Lung (tissue), 11 donors: ENCODE measurements at regions not wholly inside any gene's neighbourhood (a gene's known extent, or its start where the extent isn't known, plus 50 kb on each side); places are given as distances from the start of the nearest gene placed in this dataset.

Experiments
- ATAC-seq: fragments of 200-7000 bp; cut with Tn5 transposase; one replicate; pipeline ENCODE4 v1.9.1; 2020; ENCODE audit warnings: moderate number of reproducible peaks; ENCODE audit not compliant: insufficient read depth, low FRiP score
- DNase-seq, 3 donors: peaks; one replicate each; pipeline ENCODE4 v3.0.0-alpha.2; 2013 to 2017
- H3K27ac ChIP-seq, 2 donors: one replicate each; pipeline ENCODE4 v1.5.1; 2013; ENCODE audit warnings: mild to moderate bottlenecking in 2 of 2, moderate library complexity in 2 of 2, control low read depth in 1 of 2, inconsistent platforms in 1 of 2, low read depth in 1 of 2, low read length in 1 of 2
- H3K27me3 ChIP-seq, 3 donors: one replicate each; pipeline ENCODE4 v1.5.1; 2013; ENCODE audit warnings: low read length in 2 of 3; ENCODE audit not compliant: control insufficient read depth in 3 of 3, insufficient read depth in 3 of 3
- H3K36me3 ChIP-seq, 4 donors: one replicate each; pipeline ENCODE4 v1.5.1; 2013; ENCODE audit warnings: low read length in 4 of 4, mild to moderate bottlenecking in 1 of 4, moderate library complexity in 1 of 4; ENCODE audit not compliant: control insufficient read depth in 4 of 4, insufficient read depth in 4 of 4
- H3K4me1 ChIP-seq, 5 donors: one replicate each; pipeline ENCODE4 v1.5.1; 2013; ENCODE audit warnings: low read length in 5 of 5, mild to moderate bottlenecking in 2 of 5, moderate library complexity in 1 of 5; ENCODE audit not compliant: control insufficient read depth in 5 of 5, insufficient read depth in 5 of 5
- H3K4me3 ChIP-seq: one replicate; pipeline ENCODE4 v1.5.1; 2013; ENCODE audit warnings: mild to moderate bottlenecking, control low read depth, moderate library complexity
- H3K9ac ChIP-seq, 2 donors: one replicate each; pipeline ENCODE4 v1.5.1; 2013; ENCODE audit warnings: low read length in 2 of 2, control low read depth in 1 of 2; ENCODE audit not compliant: insufficient read depth in 1 of 2
- H3K9me3 ChIP-seq, 4 donors: one replicate each; pipeline ENCODE4 v1.5.1; 2013; ENCODE audit warnings: low read length in 3 of 4, mild to moderate bottlenecking in 1 of 4, moderate library complexity in 1 of 4; ENCODE audit not compliant: control insufficient read depth in 4 of 4, insufficient read depth in 3 of 4
- WGBS, 2 donors: extraction: QIAGEN DNeasy Blood & Tissue Kit; methylation state at CpG; one replicate each; pipeline ENCODE4 v1.1.7; 2013; 5-methylcytosine and 5-hydroxymethylcytosine counted together
- TF ChIP-seq, protein P1 (sequence below): IDR thresholded peaks from 2 replicates; pipeline ENCODE4 v1.5.1; 2012; ENCODE audit warnings: mild to moderate bottlenecking; ENCODE audit errors: control extremely low read depth, extremely low read depth
- donor health status: control.
- donor health status: control.
- donor health status: Bipolar disorder and iron deficiency.
- donor health status: healthy.
- donor health status: DM: yes; HTN: yes; CAD: no.

DNA sequence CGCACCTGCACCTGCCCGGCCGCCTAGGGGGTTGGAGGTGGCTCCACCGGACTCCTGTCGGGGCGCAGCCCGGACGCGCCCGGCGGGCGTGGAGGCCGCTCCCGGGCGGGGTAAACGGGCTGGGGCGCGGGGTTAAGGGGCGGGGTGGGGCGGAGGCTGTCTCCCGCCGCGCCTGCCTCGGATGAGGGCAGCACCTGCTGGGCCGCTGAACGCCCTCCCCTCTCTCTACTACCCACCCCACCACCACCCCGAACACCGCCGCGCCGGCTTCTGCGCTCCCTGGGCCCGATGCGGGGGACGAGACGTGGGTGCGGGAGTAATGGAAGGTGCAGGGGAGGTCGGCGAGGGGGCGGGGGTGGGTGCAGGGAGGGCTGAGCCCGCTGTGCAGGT lies 224.8 kb upstream of the ID2 start:
- no peak overlapping the region for H3K27ac ChIP-seq
- ATAC-seq: peak; percentile 22
- WGBS, 2 donors: 27 to 36% methylated on average over 40 to 41 of the region's 41 CpGs
- H3K27me3 ChIP-seq: peaks cover 0 to 8% (median 4%) of the 10 kb centered on the region in 3 donors
- peaks cover 0 to 23% (median 9%) of the 10 kb centered on the region in 5 donors for H3K4me1 ChIP-seq
- H3K36me3 ChIP-seq: no peaks in the 10 kb centered on the region
- TF ChIP-seq, protein P1, sequence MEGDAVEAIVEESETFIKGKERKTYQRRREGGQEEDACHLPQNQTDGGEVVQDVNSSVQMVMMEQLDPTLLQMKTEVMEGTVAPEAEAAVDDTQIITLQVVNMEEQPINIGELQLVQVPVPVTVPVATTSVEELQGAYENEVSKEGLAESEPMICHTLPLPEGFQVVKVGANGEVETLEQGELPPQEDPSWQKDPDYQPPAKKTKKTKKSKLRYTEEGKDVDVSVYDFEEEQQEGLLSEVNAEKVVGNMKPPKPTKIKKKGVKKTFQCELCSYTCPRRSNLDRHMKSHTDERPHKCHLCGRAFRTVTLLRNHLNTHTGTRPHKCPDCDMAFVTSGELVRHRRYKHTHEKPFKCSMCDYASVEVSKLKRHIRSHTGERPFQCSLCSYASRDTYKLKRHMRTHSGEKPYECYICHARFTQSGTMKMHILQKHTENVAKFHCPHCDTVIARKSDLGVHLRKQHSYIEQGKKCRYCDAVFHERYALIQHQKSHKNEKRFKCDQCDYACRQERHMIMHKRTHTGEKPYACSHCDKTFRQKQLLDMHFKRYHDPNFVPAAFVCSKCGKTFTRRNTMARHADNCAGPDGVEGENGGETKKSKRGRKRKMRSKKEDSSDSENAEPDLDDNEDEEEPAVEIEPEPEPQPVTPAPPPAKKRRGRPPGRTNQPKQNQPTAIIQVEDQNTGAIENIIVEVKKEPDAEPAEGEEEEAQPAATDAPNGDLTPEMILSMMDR: no peak
- H3K9ac ChIP-seq: peak overlapping the region in 1 of 2 donors; percentile 8
- no peak overlapping the region for H3K4me3 ChIP-seq
- peak in 2 of 3 donors; percentile 40 to 42 for DNase-seq
- H3K9me3 ChIP-seq: no peaks in the 10 kb centered on the region

DNA sequence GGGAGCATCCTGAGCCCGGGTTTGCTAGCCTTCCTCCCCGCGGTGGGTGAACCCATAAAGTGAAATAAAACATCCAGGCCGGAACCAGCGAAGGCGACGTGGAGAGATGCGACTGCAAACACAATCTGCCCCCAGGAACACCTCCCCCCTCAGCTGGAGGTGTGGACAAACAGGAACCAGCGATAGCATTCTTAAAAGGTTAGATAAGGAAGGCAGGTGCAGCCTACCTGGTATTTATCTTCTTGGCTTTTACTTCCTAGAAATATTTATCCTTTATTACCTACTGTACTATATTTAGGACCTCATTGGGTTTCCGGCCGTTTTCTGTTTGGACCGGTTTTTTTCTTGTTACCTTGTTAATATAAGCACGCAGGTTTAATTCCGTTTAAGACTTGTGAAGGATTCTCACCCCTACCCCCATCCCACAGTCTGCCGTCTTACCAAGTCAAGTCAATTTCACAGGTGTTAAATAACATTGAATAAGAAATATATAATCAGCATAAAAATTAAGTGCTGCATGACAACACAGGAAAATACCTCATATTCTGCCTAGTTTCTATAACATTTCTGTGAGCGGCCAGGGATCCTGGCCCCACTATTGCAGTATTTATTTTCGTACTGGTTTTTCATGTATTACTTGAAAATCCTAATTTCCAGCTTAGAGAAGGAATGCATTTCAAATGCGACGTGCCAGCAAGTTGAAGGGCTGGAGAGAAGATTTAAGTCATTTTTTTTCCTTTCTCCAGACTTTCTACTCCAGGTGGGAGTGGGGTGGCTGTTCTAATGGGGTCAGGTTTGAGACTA lies 224.0 kb upstream of the ID2 start:
- 39% methylated on average over 19 of the region's 19 CpGs for WGBS, 2 donors
- no peak overlapping the region for H3K4me3 ChIP-seq
- H3K27ac ChIP-seq: no peak overlapping the region
- H3K27me3 ChIP-seq: peaks cover 0 to 8% (median 4%) of the 10 kb centered on the region in 3 donors
- DNase-seq (peak; percentile 43 to 76 (median 53)), ATAC-seq (no peak)
- TF ChIP-seq, protein P1: no peak
- peaks cover 0 to 23% (median 8%) of the 10 kb centered on the region in 5 donors for H3K4me1 ChIP-seq
- H3K36me3 ChIP-seq: no peaks in the 10 kb centered on the region
- H3K9me3 ChIP-seq: no peaks in the 10 kb centered on the region
- peak overlapping the region in 1 of 2 donors; percentile 8 for H3K9ac ChIP-seq

DNA sequence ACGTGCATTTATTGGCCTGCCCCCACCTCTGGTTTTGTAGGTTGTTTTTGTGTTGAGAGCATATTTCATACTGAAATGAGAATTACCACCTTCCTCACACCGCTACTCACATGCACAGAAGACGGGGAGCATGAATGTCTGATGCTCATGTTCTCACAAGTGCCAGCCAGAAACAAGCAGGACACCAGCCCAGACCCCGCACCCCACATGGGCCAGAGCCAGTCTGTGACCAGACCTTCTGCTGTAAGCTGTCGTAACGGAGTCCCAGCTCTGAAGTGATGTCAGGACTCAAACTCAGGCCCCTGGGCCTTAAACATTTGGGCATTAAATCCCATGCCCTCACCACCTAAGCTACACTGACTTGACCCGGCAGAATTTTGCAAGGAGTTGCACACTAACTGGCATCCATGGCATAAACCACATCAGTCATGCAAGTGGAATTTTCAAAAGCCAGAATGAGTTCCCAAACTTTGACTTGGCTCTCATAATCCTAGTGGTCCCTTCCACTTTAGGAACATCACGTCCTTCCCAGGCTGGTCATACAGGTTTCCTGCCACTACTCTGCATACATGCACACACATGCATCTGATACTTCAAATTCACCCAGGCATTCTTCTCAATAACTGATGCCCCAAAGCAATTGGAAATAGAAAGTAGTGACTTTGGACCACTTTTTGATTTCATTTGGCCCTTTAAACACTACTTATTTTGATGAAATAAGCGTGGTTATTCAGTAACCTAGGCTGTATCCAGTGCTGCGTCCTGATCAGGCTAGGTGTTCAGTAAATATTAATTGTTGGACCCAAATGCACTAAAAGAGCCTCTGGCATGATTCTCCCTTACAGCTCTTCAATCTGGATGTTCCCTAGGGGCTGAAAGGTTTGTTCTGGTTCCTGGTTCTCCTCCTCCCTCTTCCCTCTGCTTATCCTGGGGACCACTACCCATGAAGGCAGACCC lies 223.1 kb upstream of the ID2 start:
- Histone ChIP-seq H3K9ac (no peak overlapping the region), H3K9me3 (no peaks in the 10 kb centered on the region)
- no peak for DNase-seq

More for the DNA sequence above, 223.1 kb upstream of the ID2 start:
- TF ChIP-seq, protein P1: no peak
- Histone ChIP-seq H3K36me3 (no peaks in the 10 kb centered on the region), H3K4me3 (no peak overlapping the region), H3K4me1 (peaks cover 0 to 23% (median 11%) of the 10 kb centered on the region in 5 donors), H3K27ac (no peak overlapping the region), H3K27me3 (peaks cover 0 to 8% (median 4%) of the 10 kb centered on the region in 3 donors)
- 92 to 95% methylated on average over 10 of the region's 10 CpGs for WGBS, 2 donors
- no peak for ATAC-seq
